Ovary (tissue), 7 donors: ENCODE measurements at regions not wholly inside any gene's neighbourhood (a gene's known extent, or its start where the extent isn't known, plus 50 kb on each side); places are given as distances from the start of the nearest gene placed in this dataset.
"Not testable (repeated sequence)": the region's sequence is repeated elsewhere in the genome, so short reads cannot be mapped to it uniquely, and the experiment has no call there.

Experiments used
- DNase-seq, 5 donors: peaks; one replicate each; pipeline ENCODE4 v3.0.0-alpha.2; 2019 to 2020
- H3K27ac ChIP-seq, 2 donors: fragments of 200-600 bp; one replicate each; pipeline versions ENCODE4 v1.5.1 to v1.8.0; 2019 to 2022
- H3K27me3 ChIP-seq: fragments of 200-600 bp; one replicate; pipeline ENCODE4 v1.8.0; 2022
- H3K36me3 ChIP-seq: fragments of 200-600 bp; sonication (generic); one replicate; pipeline ENCODE4 v1.5.1; 2019
- H3K4me1 ChIP-seq: one replicate; pipeline ENCODE4 v1.8.1; 2013; ENCODE audit warnings: mild to moderate bottlenecking, moderate library complexity; ENCODE audit not compliant: insufficient read depth
- H3K4me3 ChIP-seq: fragments of 200-600 bp; sonication (generic); one replicate; pipeline ENCODE4 v1.5.1; 2017
- H3K9me3 ChIP-seq, 2 donors: fragments of 200-600 bp in 1 of 2; sonication (generic) in 1 of 2; one replicate each; pipeline versions ENCODE4 v1.5.1 to v1.8.1; 2013 to 2019; ENCODE audit warnings: mild to moderate bottlenecking in 1 of 2, moderate library complexity in 1 of 2
- EP300 ChIP-seq: sonication (generic); formaldehyde crosslinking; IDR thresholded peaks from one replicate; pipeline ENCODE4 v1.6.1; 2017; ENCODE audit warnings: antibody characterized with exemption
- POLR2A ChIP-seq: fragments of 450-650 bp; IDR thresholded peaks from one replicate; pipeline ENCODE4 v1.6.1; 2017; ENCODE audit warnings: antibody characterized with exemption, mild to moderate bottlenecking, moderate library complexity
- WGBS, 3 donors: extraction: QIAGEN DNeasy Blood & Tissue Kit in 1 of 3; methylation state at CpG; one replicate each; pipeline versions ENCODE4 v1.1.5 to v1.1.7; 2013 to 2017; 5-methylcytosine and 5-hydroxymethylcytosine counted together
- intact Hi-C, 4 donors: fragments of 100-400 bp; cut with DNase I; formaldehyde crosslinking; loops; one replicate each; pipeline versions ENCODE4 v1.11.0 to v1.15.1; 2022 to 2023
- TF ChIP-seq, protein P1 (sequence below), 3 donors: fragments of 450-650 bp in 2 of 3; fragments of 200-600 bp in 1 of 3; IDR thresholded peaks; one replicate each; pipeline versions ENCODE4 v1.5.1 to v1.8.0; 2016 to 2022; ENCODE audit warnings: antibody characterized with exemption in 3 of 3, mild to moderate bottlenecking in 1 of 3
- donor health status: DM: no; HTN: no; CAD: no; lungs with moderate emphysema.
- donor health status: DM: no; HTN: no; CAD: no.
- donor health status: Bipolar disorder and iron deficiency.
- donor health status: DM: no; HTN: no; CAD: no.
- donor health status: DM: yes; HTN: yes; CAD: no.

DNA sequence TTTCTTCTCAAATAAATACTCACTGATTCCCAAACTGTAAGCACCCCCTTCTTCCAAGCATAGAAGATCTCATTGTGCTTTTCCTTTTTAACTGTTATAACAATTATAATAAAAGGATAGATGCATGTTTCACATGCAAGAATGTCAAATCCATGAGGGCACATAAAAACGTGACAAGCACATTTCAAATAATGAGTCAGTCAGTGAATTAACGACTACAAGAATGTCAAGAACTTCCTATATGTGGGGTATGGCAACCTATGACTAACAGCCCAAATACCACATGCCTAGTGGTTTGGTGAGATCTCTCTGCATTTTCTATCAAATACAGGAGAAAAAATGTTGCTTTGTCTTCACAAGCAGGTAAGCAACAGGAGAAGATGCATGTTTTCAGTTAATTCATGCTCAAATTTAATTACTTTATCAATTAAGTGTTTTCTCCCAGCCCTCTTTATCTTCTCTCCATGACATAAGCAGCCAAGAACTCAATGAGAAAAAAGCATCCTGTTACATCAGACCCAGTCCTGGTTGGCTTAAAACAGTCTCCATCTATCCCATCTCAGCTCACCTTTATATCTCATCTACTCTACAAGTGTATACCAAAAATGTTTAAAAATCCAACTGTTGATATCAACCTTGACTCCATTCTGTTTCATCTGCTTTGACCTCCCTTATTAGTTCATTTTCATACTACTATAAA lies 181.5 kb upstream of the LMCD1 start:
- TF ChIP-seq POLR2A, result no peak
- TF ChIP-seq EP300, result no peak
- TF ChIP-seq, protein P1, sequence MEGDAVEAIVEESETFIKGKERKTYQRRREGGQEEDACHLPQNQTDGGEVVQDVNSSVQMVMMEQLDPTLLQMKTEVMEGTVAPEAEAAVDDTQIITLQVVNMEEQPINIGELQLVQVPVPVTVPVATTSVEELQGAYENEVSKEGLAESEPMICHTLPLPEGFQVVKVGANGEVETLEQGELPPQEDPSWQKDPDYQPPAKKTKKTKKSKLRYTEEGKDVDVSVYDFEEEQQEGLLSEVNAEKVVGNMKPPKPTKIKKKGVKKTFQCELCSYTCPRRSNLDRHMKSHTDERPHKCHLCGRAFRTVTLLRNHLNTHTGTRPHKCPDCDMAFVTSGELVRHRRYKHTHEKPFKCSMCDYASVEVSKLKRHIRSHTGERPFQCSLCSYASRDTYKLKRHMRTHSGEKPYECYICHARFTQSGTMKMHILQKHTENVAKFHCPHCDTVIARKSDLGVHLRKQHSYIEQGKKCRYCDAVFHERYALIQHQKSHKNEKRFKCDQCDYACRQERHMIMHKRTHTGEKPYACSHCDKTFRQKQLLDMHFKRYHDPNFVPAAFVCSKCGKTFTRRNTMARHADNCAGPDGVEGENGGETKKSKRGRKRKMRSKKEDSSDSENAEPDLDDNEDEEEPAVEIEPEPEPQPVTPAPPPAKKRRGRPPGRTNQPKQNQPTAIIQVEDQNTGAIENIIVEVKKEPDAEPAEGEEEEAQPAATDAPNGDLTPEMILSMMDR (IDR thresholded peaks at IDR 0.05), result no peak
- intact Hi-C loops, result no loop called here

DNA sequence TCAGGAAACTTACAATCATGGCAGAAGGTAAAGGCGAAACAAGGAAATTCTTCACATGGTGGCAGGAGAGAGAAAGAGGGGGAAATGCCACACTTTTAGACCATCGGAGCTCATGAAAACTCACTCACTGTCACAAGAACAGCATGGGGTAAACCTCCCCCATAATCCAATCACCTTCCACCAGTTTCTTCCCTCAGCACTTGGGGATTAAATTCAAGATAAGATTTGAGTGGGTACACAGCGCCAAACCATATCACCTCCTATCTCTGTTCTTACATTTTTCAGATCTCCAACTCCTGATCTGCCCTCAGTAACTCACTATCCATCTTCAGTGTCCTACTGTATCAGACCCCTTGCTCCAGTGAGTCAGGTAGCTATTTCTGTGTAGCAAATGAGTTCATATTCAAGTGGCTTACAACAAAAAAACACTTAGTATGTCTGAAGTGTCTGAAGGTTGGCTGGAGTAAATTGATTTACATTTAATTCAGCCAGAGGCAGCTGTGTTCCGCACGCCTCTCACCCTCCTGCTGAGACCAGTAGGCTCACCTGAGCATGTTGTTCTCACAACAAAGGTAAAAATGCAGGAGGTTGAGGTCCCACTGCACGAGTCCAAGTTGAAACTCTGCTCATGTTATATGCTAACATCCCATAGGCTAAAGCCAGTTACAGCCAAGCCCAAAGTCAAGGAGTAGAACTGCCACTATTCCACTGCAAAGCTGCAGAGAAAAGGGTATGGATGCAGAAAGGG lies 180.7 kb upstream of the LMCD1 start:
- no peaks in the 10 kb centered on the region for H3K36me3 ChIP-seq
- H3K27me3 ChIP-seq, result no peaks in the 10 kb centered on the region
- H3K4me3 ChIP-seq, result no peak overlapping the region
- no peak overlapping the region for H3K27ac ChIP-seq
- intact Hi-C loops, result no loop called here
- no peaks in the 10 kb centered on the region for H3K9me3 ChIP-seq
- 82 to 93% (median 90%) methylated on average over 6 of the region's 6 CpGs for WGBS, 3 donors
- TF ChIP-seq EP300, result no peak
- TF ChIP-seq POLR2A, result no peak
- TF ChIP-seq, protein P1 (IDR thresholded peaks at IDR 0.05), result no peak
- H3K4me1 ChIP-seq, result peaks cover 4% of the 10 kb centered on the region
- no peak for DNase-seq

More for the DNA sequence above, 181.5 kb upstream of the LMCD1 start:
- no peak overlapping the region for H3K27ac ChIP-seq
- no peaks in the 10 kb centered on the region for H3K9me3 ChIP-seq
- H3K36me3 ChIP-seq, result no peaks in the 10 kb centered on the region
- H3K4me1 ChIP-seq, result peaks cover 4% of the 10 kb centered on the region
- 77 to 80% (median 80%) methylated on average over 2 of the region's 2 CpGs for WGBS, 3 donors
- H3K4me3 ChIP-seq, result no peak overlapping the region
- no peak for DNase-seq
- no peaks in the 10 kb centered on the region for H3K27me3 ChIP-seq

DNA sequence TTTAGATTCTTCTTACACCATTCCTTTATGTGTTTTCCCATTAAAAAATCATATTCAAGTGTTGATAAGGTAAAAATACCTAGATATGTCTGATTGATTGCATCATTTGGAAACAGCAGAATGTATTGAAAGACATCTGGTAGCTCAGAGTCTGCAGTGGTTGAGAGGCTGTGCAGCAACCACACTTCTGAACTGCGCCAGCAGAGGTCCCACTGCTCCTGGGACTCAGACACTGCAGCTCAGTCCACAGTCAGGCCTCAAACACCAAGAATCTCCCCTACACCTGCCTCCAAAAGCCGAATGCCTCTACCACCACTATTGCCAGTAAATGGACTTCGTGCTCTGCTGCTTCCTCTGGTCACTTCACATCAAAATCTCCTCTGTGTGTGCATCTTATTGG lies 176.9 kb upstream of the LMCD1 start:
- Histone ChIP-seq H3K27me3 (no peaks in the 10 kb centered on the region), H3K4me1 (no peaks in the 10 kb centered on the region), H3K36me3 (no peaks in the 10 kb centered on the region), H3K4me3 (no peak overlapping the region), H3K27ac (no peak overlapping the region), H3K9me3 (no peaks in the 10 kb centered on the region)
- DNase-seq, result no peak
- 76 to 94% (median 92%) methylated on average over 3 of the region's 3 CpGs for WGBS, 3 donors
- intact Hi-C loops, result no loop called here
- no peak for TF ChIP-seq POLR2A

DNA sequence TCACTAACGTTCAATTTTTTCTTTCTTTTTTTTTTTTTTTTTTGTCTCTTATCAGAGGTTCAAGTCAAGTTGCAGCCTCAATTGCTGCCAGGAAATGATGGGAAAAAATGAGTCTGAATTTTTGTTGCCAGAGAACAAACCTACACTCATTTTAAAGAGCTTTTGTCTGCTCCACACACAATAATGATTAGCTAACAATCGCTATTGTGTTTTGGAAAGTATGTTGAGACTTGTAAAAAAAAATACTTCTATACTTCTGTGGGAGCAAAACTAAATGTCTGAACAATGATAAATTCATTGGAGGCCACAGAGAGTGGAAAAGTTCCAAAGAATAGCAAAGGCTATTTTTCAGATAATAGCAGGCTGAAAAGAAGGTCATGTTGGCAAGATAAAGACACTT lies 176.3 kb upstream of the LMCD1 start:
- no peaks in the 10 kb centered on the region for H3K36me3 ChIP-seq
- intact Hi-C loops, result no loop called here
- 39 to 48% (median 46%) methylated on average over 2 of the region's 2 CpGs for WGBS, 3 donors
- no peaks in the 10 kb centered on the region for H3K4me1 ChIP-seq
- no peak overlapping the region for H3K27ac ChIP-seq
- H3K9me3 ChIP-seq, result no peaks in the 10 kb centered on the region
- DNase-seq, result no peak
- H3K27me3 ChIP-seq, result no peaks in the 10 kb centered on the region
- H3K4me3 ChIP-seq, result no peak overlapping the region
- TF ChIP-seq EP300 (no peak), POLR2A (no peak)
- TF ChIP-seq, protein P1 (IDR thresholded peaks at IDR 0.05), result no peak

DNA sequence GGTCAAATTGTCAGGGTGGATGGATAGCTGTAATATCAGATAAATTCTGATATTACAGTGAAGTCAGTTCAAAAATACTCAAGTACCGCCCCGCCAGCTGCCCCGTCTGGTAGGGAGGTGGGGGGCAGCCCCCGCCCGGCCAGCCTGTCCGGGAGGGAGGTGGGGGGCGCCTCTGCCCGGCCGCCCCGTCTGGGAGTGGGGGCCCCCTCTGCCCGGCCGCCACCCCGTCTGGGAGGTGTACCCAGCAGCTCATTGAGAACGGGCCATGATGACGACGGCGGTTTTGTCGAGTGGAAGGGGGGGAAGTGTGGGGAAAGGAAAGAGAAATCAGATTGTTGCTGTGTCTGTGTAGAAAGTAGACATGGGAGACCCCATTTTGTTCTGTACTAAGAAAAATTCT lies 175.8 kb upstream of the LMCD1 start:
- intact Hi-C loops, DNase-seq, H3K27ac ChIP-seq: not testable (repeated sequence)

More for the DNA sequence above, 175.8 kb upstream of the LMCD1 start:
- H3K9me3 ChIP-seq, H3K27me3 ChIP-seq, H3K36me3 ChIP-seq, H3K4me1 ChIP-seq, H3K4me3 ChIP-seq: not testable (repeated sequence)
- 89 to 95% (median 90%) methylated on average over 18 of the region's 18 CpGs for WGBS, 3 donors
